ENCODE measurements at regions not wholly inside any gene's neighbourhood (a gene's known extent, or its start where the extent isn't known, plus 50 kb on each side); places are given as distances from the start of the nearest gene placed in this dataset.

- Histone ChIP-seq H3K36me3 (replicated peaks in 1 of 2; ENCODE audit: control insufficient read depth in 1 of 2, insufficient read depth in 2 of 2, low read length in 2 of 2) (no peaks in the 10 kb centered on the region), H3K9ac (ENCODE audit: insufficient read depth, low read length, poor library complexity, severe bottlenecking) (no peak overlapping the region), H3K9me3 (replicated peaks in 1 of 2; ENCODE audit: control insufficient read depth in 1 of 2, insufficient read depth in 1 of 2, low read length in 2 of 2) (no peaks in the 10 kb centered on the region), H3K27ac (ENCODE audit: low read depth in 1 of 2, low read length in 2 of 2) (no peak overlapping the region), H3K4me2 (replicated peaks; ENCODE audit: extremely low read depth, low read length, poor library complexity, severe bottlenecking) (no peak overlapping the region), H4K20me1 (ENCODE audit: insufficient read depth, low read length) (no peaks in the 10 kb centered on the region), H3K79me2 (ENCODE audit: insufficient read depth, low read length) (no peaks in the 10 kb centered on the region), H3K4me3 (replicated peaks in 1 of 3; ENCODE audit: low read depth in 2 of 3, low read length in 3 of 3) (no peak overlapping the region), H3K4me1 (ENCODE audit: control insufficient read depth in 1 of 2, insufficient read depth in 2 of 2, low read length in 2 of 2) (no peaks in the 10 kb centered on the region), H3K27me3 (ENCODE audit: control insufficient read depth in 2 of 2, insufficient read depth in 2 of 2, low read length in 2 of 2) (no peaks in the 10 kb centered on the region), H2AFZ (ENCODE audit: insufficient read depth, low read depth, low read length, poor library complexity, severe bottlenecking) (no peak overlapping the region)
- Mint-ChIP-seq H3K27ac (no peak overlapping the region), H3K9me3 (peaks cover 0 to 10% (median 2%) of the 10 kb centered on the region in 7 donors), H3K4me3 (no peak overlapping the region), H3K27me3 (ENCODE audit: low read depth in 3 of 3) (no peaks in the 10 kb centered on the region), H3K36me3 (no peaks in the 10 kb centered on the region), H3K4me1 (no peaks in the 10 kb centered on the region)
- intact Hi-C loops (cut with micrococcal nuclease), result no loop called here
- TF ChIP-seq CTCF (IDR thresholded peaks at IDR 0.05), result no peak
- DNase-seq, result no peak
- 70% methylated on average over 3 of the region's 5 CpGs for whole genome bisulfite sequencing (ENCODE audit: insufficient coverage)
Observed at GRCh38 chr6:128743974-128744765, 138.8 kb upstream of the LAMA2 start.

GRCh38 chr6:128742900-128743299 is 140.0 kb upstream of the LAMA2 start:
- H3K36me3 ChIP-seq (replicated peaks in 1 of 2; ENCODE audit: control insufficient read depth in 1 of 2, insufficient read depth in 2 of 2, low read length in 2 of 2), result no peaks in the 10 kb centered on the region
- no peak overlapping the region for H2AFZ ChIP-seq (ENCODE audit: insufficient read depth, low read depth, low read length, poor library complexity, severe bottlenecking)
- no peaks in the 10 kb centered on the region for H3K27me3 Mint-ChIP-seq (ENCODE audit: low read depth in 3 of 3)
- H3K4me3 Mint-ChIP-seq, result no peak overlapping the region
- H3K36me3 Mint-ChIP-seq, result no peaks in the 10 kb centered on the region
- no peak overlapping the region for H3K4me3 ChIP-seq (replicated peaks in 1 of 3; ENCODE audit: low read depth in 2 of 3, low read length in 3 of 3)
- no peak overlapping the region for H3K4me2 ChIP-seq (replicated peaks; ENCODE audit: extremely low read depth, low read length, poor library complexity, severe bottlenecking)
- DNase-seq, result no peak
- H4K20me1 ChIP-seq (ENCODE audit: insufficient read depth, low read length), result no peaks in the 10 kb centered on the region
- intact Hi-C loops (cut with micrococcal nuclease), result no loop called here
- H3K9ac ChIP-seq (ENCODE audit: insufficient read depth, low read length, poor library complexity, severe bottlenecking), result no peak overlapping the region
- H3K27ac Mint-ChIP-seq, result no peak overlapping the region
- H3K27me3 ChIP-seq (ENCODE audit: control insufficient read depth in 2 of 2, insufficient read depth in 2 of 2, low read length in 2 of 2), result no peaks in the 10 kb centered on the region
- no peaks in the 10 kb centered on the region for H3K79me2 ChIP-seq (ENCODE audit: insufficient read depth, low read length)
- H3K9me3 Mint-ChIP-seq, result peaks cover 0 to 10% (median 2%) of the 10 kb centered on the region in 7 donors
- no peak for TF ChIP-seq CTCF (IDR thresholded peaks at IDR 0.05)
- no peaks in the 10 kb centered on the region for H3K4me1 ChIP-seq (ENCODE audit: control insufficient read depth in 1 of 2, insufficient read depth in 2 of 2, low read length in 2 of 2)
- no peaks in the 10 kb centered on the region for H3K9me3 ChIP-seq (replicated peaks in 1 of 2; ENCODE audit: control insufficient read depth in 1 of 2, insufficient read depth in 1 of 2, low read length in 2 of 2)
- no peak overlapping the region for H3K27ac ChIP-seq (ENCODE audit: low read depth in 1 of 2, low read length in 2 of 2)
- WGBS (ENCODE audit: insufficient coverage), result 94% methylated on average over 9 of the region's 10 CpGs
- H3K4me1 Mint-ChIP-seq, result no peaks in the 10 kb centered on the region
